Neuron (in vitro differentiated cells): ENCODE measurements at regions not wholly inside any gene's neighbourhood (a gene's known extent, or its start where the extent isn't known, plus 50 kb on each side); places are given as distances from the start of the nearest gene placed in this dataset.
A peak's percentile ranks its signal among the peaks of the same experiment; 100 is the strongest.

Experiments used
- H2AFZ ChIP-seq: one replicate; pipeline ENCODE4 v1.6.1; 2013; ENCODE audit warnings: low read depth, mild to moderate bottlenecking, inconsistent platforms, low read length, moderate library complexity
- H3K27me3 ChIP-seq: one replicate; pipeline ENCODE4 v1.6.1; 2013; ENCODE audit warnings: low read length; ENCODE audit not compliant: insufficient read depth
- H3K36me3 ChIP-seq: one replicate; pipeline ENCODE4 v1.6.1; 2013; ENCODE audit warnings: low read length; ENCODE audit not compliant: insufficient read depth
- H3K4me1 ChIP-seq: one replicate; pipeline ENCODE4 v1.6.1; 2013; ENCODE audit warnings: low read length; ENCODE audit not compliant: insufficient read depth
- H3K4me3 ChIP-seq: 2 replicates; pipeline ENCODE4 v1.5.1; 2013; ENCODE audit warnings: mild to moderate bottlenecking, low read length, moderate library complexity
- H3K9me3 ChIP-seq: one replicate; pipeline ENCODE4 v1.6.1; 2013; ENCODE audit warnings: low read length

DNA sequence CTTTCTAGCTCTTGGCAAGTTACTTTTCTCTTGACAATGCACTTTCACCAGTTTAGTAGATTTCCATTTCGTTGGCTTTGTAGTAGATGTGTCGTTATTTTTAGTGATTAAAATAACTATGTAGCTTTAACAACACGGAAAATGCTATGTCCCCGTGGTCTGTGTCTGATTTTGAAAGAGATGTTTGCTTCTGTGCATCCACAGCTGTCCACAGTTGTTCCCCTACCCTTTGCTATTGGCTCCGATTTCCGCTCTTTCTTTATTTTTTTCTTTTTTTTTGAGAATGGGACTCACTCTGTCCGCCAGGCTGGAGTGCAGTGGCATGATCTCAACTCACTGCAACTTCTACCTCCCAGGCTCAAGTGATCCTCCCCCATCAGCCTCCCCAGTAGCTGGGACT, 533.9 kb downstream of the IRX1 start:
- H3K4me3 ChIP-seq = no peak overlapping the region
- H3K4me1 ChIP-seq = no peaks in the 10 kb centered on the region
- no peaks in the 10 kb centered on the region for H3K36me3 ChIP-seq
- no peak overlapping the region for H2AFZ ChIP-seq
- no peaks in the 10 kb centered on the region for H3K27me3 ChIP-seq
- peaks cover 5% of the 10 kb centered on the region for H3K9me3 ChIP-seq

DNA sequence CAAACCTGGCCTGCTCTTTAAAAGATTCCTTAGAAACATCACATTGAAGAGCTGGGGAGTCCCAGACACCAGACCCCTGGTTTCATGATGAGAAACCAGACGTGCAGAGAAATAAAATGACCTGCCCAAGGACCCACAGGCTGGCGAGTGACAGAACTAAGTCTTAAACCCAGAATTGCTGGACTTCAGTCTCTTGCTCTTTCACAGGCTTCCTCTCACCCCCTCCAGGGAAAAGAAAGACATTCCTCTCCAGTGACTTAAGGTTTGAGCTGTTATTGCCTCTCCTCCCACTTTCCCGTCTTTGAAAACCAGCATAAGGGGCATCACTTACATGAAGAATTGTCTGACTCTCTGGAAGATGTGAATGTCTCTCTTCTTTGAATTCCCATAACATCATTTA, 535.2 kb downstream of the IRX1 start:
- no peaks in the 10 kb centered on the region for H3K27me3 ChIP-seq
- peaks cover 5% of the 10 kb centered on the region for H3K9me3 ChIP-seq
- no peaks in the 10 kb centered on the region for H3K4me1 ChIP-seq
- no peak overlapping the region for H3K4me3 ChIP-seq
- H2AFZ ChIP-seq = no peak overlapping the region
- no peaks in the 10 kb centered on the region for H3K36me3 ChIP-seq

DNA sequence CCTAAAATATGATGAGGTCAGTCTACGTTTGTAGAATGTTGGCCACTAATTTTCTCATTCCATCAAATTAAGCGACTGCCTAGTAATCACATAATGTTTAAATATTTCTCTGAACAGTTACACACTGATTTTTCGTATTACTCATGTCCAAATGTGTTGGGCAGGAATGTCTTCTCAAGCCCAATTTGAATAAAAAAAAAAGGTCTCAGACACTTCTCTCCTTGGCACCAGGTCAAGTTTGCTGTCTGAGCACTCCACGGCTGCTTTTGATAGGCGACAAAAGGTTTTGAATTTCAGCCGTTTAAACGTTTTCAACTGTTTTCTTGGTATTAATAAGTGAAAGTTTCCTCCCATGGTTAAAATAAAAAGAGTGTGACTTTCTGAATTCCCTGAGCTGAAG, 542.1 kb downstream of the IRX1 start:
- Histone ChIP-seq H3K4me1 (peaks cover 25% of the 10 kb centered on the region), H3K4me3 (no peak overlapping the region), H3K27me3 (no peaks in the 10 kb centered on the region), H3K36me3 (no peaks in the 10 kb centered on the region), H3K9me3 (no peaks in the 10 kb centered on the region), H2AFZ (no peak overlapping the region)

DNA sequence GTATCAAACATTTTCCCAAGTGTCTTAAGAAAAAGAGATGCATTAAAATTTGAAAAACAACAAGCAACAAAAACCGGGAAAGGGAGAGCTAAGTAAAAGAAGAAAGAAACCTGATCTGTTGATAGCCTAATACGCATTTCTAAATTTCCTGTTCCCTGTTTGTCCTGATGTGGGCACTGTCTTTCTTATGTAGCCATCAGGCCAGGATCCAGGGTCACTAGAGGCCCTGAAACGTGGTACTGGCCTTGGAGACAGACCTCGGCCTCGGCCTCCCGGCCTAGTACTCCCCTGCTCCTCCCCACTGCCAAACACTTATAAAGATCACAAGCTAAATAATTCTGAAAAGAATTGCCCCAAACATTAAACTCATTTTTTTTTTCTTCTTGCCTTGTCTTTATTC, 547.2 kb downstream of the IRX1 start:
- Histone ChIP-seq H3K4me1 (peaks cover 12% of the 10 kb centered on the region), H3K36me3 (no peaks in the 10 kb centered on the region), H3K27me3 (no peaks in the 10 kb centered on the region), H2AFZ (no peak overlapping the region), H3K9me3 (no peaks in the 10 kb centered on the region), H3K4me3 (no peak overlapping the region)

DNA sequence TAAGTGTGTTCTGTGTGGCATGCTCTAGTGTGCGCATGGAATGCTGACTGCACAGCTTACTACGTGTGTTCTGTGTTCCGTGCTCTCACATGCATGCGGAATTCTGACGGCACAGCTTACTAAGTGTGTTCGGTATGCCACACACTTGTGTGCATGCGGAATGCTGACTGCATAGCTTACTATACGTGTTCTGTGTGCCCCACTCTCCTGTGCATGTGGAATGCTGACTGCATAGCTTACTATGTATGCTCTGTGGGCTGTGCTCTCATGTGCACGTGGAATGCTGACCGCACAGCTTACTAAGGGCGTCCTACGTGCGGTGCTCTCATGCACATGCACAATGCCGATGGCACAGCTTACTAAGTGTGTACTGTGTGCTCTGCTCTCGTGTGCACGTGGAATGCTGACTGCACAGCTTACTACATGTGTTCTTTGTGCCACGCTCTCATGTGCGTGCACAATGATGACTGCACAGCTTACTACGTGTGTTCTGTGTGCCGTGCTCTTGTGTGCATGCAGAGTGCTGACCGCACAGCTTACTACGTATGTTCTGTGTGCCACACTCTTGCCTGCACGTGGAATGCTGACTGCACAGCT, 548.9 kb downstream of the IRX1 start:
- Histone ChIP-seq H2AFZ (no peak overlapping the region), H3K27me3 (no peaks in the 10 kb centered on the region), H3K9me3 (no peaks in the 10 kb centered on the region), H3K36me3 (no peaks in the 10 kb centered on the region), H3K4me1 (no peaks in the 10 kb centered on the region), H3K4me3 (no peak overlapping the region)

DNA sequence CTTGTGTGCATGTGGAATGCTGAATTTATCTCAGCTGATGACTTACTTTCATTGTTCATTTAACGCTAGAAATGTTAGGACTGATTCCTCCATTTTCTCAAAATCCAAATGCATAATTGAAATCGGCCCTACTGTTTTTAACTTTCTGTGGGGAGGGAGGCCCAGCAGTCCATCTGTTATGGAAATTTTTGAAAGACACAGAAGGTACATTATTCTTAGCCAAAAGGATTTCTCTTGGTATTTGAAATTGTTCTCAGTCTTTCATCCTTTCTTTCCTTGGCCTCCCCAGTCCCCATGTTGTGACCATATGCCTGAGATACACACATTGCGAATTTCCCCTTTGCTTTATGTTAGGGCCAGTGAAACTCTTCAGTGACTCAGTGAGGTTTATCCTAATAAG, 549.9 kb downstream of the IRX1 start:
- no peaks in the 10 kb centered on the region for H3K9me3 ChIP-seq
- H3K27me3 ChIP-seq = no peaks in the 10 kb centered on the region

DNA sequence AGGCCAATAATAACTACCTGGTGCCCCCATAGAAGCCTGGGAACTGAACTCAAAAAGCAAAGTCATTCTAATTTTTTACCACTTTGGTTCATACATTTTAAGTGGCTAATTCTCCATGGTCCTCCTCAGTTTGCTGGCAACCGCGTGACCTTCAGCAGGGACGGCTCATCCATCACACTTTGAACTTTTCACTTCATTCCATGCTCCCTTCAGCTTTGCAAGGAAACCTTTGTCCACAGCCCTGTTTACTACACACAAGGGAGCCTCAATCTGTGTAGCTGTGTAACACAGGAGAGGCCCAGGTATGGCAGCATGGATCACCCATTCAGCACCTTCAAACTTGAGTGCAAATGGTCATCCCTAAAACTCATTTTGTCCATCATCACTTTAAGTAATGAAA, 552.4 kb downstream of the IRX1 start:
- Histone ChIP-seq H3K27me3 (no peaks in the 10 kb centered on the region), H3K9me3 (no peaks in the 10 kb centered on the region), H2AFZ (no peak overlapping the region), H3K4me1 (peaks cover 7% of the 10 kb centered on the region), H3K36me3 (no peaks in the 10 kb centered on the region), H3K4me3 (no peak overlapping the region)

More for the DNA sequence above, 549.9 kb downstream of the IRX1 start:
- Histone ChIP-seq H2AFZ (no peak overlapping the region), H3K36me3 (no peaks in the 10 kb centered on the region), H3K4me3 (no peak overlapping the region), H3K4me1 (peaks cover 7% of the 10 kb centered on the region)

DNA sequence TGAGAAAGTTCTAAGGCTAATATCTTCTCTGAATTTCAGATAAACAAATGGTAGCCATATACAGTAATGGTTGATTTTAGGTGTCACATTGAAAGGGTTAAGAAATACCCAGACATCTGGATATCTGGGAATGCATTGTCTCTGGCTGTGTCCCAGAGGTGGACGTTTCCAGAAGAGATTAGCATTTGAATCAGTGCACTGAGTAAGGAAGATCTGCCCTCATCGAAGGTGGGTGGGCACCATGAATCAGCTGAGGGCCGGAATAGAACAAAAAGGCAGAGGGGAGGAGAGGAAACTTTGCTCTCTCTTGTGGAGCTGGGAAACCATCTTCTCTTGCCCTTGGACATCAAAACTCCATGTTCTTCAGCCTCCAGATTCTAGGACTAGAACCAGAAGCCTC, 554.4 kb downstream of the IRX1 start:
- Histone ChIP-seq H3K36me3 (no peaks in the 10 kb centered on the region), H3K9me3 (no peaks in the 10 kb centered on the region), H2AFZ (peak overlapping the region; percentile 53), H3K27me3 (no peaks in the 10 kb centered on the region), H3K4me3 (no peak overlapping the region), H3K4me1 (peaks cover 7% of the 10 kb centered on the region)

DNA sequence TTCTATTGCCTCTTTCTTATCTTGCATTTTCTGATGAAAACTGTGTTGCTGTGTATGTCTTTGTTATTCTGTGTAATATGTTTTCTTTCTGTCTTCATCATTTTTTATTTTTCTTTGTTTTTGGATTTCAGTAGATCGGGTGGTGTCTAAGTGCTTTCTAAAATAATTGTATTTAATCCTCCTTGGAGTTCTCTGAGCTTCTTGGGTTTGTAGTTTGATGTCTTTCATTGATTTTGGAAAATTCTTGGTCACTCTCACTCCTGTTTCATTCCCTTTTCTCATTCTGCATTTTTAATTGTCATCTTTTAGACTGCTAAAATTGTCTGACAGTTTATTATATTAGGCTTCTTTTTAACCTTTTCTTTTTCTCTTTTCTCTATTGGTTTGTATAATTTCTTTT, 560.5 kb downstream of the IRX1 start:
- Histone ChIP-seq H2AFZ (no peak overlapping the region), H3K27me3 (no peaks in the 10 kb centered on the region), H3K36me3 (no peaks in the 10 kb centered on the region)

DNA sequence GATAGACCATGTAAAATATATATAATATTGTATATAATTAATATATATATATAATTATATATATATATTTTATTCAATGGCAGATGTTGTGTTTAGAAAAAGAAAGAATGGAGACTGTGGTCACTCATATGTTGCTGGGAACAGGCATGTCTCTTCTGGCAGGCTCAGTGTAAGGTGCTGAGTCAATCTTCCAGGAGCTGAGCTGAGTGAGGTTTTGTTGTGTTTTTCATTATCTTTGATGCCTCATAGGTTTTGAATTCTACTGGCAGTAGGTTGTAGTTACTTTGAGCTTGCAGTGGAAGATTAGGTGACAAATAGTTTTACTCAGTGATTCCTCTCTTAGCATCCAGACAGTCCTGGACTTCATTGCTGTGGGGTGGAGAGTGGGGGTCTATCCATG, 561.3 kb downstream of the IRX1 start:
- Histone ChIP-seq H2AFZ (no peak overlapping the region), H3K36me3 (no peaks in the 10 kb centered on the region), H3K4me3 (no peak overlapping the region), H3K4me1 (no peaks in the 10 kb centered on the region), H3K27me3 (no peaks in the 10 kb centered on the region), H3K9me3 (no peaks in the 10 kb centered on the region)

More for the DNA sequence above, 560.5 kb downstream of the IRX1 start:
- Histone ChIP-seq H3K4me3 (no peak overlapping the region), H3K9me3 (no peaks in the 10 kb centered on the region), H3K4me1 (no peaks in the 10 kb centered on the region)

DNA sequence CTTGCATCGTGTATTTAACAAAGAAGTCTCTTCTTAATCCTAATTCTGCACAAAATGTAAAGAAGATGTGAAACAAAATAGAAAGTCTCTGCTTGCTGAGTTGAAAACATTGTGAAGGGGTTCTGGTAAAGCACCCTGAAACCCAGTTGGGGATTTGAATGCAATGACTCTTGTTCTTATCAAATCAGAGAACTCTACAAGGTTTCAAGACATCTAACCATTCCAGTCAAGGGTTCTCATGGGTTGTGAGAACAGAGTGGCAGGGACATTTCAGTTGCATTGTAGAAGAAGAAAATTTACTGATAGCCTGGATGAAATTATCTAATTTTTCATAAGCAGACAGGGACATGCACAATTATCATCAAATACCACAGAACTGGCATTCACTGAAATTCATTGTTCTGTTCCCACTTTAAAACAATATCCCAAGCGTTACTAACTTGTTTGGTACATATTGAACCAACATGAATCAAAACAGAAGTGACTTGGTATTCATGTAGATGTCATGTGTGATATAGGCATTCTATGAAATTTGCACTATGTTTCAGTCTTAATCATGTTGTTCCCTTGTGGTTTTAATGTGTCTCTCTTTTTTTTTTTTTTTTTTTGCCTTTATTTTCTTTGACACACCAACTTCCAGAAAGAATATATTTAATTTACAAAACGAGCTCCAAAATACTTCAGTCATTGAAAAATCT, 563.3 kb downstream of the IRX1 start:
- Histone ChIP-seq H3K4me3 (no peak overlapping the region), H3K36me3 (no peaks in the 10 kb centered on the region), H3K9me3 (no peaks in the 10 kb centered on the region), H2AFZ (no peak overlapping the region), H3K27me3 (no peaks in the 10 kb centered on the region), H3K4me1 (no peaks in the 10 kb centered on the region)

DNA sequence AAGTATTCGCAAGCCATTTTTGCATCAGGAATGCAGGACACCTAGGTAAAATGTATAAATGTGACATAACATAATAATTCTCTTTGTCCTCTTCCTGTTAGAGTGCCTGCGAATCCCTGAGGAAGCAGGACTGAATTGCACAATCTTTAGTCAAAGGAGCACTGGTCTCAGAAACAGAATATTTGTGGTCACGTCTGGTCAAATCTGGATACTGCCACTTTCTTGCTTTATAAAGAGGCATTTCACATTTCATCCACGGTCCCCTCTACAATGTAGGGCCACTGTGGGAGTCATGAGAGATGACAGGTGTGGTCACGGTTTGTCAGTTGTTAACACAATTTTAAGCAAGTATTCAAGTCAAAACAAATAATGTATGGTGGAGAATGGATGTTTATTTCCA, 564.0 kb downstream of the IRX1 start:
- no peak overlapping the region for H3K4me3 ChIP-seq
- H2AFZ ChIP-seq = no peak overlapping the region
- no peaks in the 10 kb centered on the region for H3K9me3 ChIP-seq
- H3K27me3 ChIP-seq = no peaks in the 10 kb centered on the region
- no peaks in the 10 kb centered on the region for H3K36me3 ChIP-seq
- H3K4me1 ChIP-seq = no peaks in the 10 kb centered on the region

DNA sequence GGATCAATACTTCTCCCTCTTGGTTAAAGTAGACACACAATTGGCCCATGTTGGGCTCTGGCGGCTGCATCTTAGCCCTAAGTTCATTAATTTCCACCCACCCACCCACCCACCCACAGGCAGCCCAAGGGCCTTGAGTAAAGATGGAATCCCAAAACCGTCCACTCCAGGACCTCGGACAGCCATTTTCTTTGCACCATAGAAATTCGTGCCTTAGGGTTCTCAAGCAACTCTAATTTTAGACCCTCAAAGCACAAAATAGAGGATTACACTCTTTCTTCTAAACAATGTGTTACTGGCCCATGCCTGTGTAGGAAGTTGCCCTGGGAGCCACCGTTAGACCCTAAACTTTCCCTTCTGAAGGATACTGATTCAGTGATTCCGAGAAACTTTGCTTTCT, 568.5 kb downstream of the IRX1 start:
- Histone ChIP-seq H2AFZ (no peak overlapping the region), H3K4me3 (no peak overlapping the region), H3K27me3 (no peaks in the 10 kb centered on the region), H3K36me3 (no peaks in the 10 kb centered on the region), H3K4me1 (no peaks in the 10 kb centered on the region), H3K9me3 (no peaks in the 10 kb centered on the region)

DNA sequence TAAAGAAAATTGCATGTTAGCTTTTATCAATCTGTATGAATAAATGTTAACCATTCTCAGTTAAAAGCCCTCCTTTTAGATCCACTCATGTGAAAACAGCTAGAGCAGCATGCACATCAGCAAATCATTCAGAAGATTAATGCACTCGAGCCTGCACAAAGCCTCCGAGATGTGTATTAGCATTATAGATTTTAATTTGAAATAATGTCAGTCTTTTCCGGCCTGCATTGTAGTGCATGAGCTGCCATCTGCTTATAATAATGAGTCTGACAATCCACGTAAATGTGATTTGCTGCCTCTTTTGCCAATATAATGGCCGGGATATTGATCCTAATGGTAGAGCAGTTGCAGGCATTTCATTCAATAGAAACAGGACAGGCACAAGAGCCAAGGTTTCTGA, 585.1 kb downstream of the IRX1 start:
- Histone ChIP-seq H2AFZ (no peak overlapping the region), H3K36me3 (no peaks in the 10 kb centered on the region), H3K4me1 (peaks cover 3% of the 10 kb centered on the region), H3K9me3 (peaks cover 6% of the 10 kb centered on the region), H3K4me3 (no peak overlapping the region), H3K27me3 (no peaks in the 10 kb centered on the region)
